HS-27A (cell line): ENCODE measurements at regions not wholly inside any gene's neighbourhood (a gene's known extent, or its start where the extent isn't known, plus 50 kb on each side); places are given as distances from the start of the nearest gene placed in this dataset.
"Not testable (repeated sequence)": the region's sequence is repeated elsewhere in the genome, so short reads cannot be mapped to it uniquely, and the experiment has no call there.

ENCODE experiments used
- DNase-seq: peaks from one replicate; pipeline ENCODE4 v3.0.0-alpha.2; 2012; ENCODE audit warnings: low read depth, missing footprints

DNA sequence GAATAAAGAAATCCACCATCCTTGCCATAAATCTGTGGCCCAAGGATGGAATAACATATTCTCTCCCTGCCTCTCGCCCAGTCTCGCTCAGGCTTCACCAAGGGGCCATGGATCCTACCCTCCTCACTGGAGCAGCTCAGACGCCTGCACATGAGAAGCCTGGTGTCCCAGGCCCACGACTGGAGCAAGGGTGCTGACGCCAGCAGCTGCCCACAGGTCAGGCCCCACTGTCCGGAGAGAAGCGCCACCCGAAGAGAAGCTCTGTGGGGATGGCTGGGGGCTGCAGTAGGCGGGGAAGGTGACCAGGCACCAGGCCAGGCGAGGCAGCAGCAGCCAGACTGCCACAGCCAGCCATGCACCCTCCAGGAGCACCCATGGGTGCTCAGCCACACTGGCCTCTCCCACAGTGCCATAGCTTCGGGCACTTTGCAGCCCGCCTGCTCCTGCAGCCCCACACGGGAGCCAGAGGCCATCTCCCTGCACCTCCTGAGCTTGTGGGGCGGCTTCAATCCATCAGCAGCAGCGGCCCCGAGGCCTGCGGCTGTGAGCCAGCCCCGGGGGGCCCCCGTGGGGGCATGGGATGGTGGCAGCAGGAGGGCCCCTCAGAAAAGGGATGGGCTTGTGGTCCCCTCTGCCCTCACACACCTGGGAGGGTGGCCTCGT, 286.2 kb upstream of the SGK1 start:
- no peak for DNase-seq

DNA sequence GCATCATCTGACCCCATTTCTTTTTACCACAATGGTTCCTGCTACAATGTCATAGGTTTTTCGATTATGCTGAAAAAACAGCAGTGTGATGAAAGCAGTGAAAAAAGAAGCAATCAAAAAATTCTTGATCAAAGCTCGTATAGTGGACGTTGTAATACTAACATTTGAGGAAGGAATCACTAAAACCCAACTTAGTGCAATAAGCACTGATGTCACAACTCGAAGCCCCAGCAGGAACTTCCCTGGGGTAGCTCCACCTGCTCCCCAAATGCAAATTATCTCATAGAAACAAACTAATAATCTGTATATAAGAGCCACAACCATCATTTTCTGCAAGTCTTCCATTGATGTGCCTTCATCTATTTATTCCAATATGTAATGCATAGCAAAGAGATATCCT, 285.6 kb upstream of the SGK1 start:
- DNase-seq: no peak

DNA sequence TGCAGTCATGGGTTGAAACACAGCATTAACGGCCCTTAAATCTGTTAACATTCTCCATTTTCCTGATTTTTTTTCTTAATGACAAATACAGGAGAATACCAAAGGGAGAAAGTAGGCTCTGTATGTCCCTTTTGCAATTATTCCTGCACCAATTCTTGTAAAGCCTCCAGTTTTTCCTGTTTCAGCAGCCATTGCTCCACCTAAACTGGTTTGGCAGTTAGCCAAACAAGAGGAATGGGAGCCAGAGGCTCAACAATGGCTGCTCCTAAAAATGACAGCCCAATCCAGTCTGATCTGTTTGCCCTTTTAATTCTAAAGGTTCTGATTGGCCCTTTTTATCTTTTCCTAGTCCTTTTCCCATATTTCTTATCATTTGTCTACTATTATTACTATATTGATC, 284.2 kb upstream of the SGK1 start:
- DNase-seq: no peak

DNA sequence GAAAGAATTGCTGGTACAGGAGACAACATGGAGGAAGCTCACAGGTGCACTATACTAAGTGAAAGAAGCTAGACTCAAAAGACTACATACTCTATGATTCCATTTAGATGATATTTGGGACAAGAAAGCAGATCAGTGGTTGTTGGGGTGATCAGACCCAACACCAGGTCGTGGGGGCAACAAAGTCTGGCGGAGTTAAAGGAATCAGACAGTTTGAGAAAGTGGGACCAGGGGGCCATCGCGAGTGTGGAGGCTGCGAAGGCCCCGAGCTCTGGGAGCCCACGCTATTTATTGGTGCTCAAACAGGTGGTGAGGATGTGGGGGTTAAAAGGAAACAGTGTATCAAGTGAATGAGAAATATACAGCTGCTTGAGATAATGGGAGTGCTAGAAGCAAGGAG, 282.8 kb upstream of the SGK1 start:
- DNase-seq: no peak

DNA sequence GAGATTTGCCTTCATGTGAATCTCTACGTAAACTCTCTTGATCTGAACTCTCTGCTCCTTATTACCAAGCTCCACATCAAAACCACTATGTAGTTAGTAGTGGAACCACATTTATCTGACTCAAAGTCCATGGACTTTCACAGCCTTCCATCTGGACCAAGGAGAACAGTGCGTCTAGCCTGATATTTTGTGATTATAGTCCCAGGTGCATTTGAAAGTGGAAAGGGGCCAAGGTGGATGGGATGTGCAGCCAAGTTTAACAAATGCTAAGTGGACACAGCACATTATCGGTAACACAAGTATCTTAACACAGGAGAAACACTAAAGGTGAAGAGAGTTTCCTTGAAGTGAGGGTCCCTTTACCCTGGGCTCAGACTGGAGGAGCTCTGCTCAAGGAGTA, 281.2 kb upstream of the SGK1 start:
- no peak for DNase-seq

DNA sequence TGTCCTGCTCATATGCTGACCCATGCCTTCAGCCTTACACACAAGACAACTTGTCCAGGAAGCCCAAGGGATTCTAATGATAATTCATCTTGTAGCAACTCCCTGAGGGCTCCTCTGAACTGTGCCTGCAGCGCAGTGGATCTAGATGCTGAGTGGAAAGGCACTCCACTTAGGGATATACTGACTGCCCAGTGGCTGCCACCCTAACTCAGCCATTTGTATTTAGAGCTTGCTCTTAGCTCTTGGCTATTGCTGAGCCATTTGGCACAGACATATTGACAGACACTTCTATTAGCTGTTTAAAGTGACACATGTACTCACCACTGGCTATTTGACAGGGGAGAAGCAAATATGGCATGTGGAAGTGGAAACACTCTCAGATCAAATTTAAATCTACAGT, 278.3 kb upstream of the SGK1 start:
- DNase-seq: no peak

DNA sequence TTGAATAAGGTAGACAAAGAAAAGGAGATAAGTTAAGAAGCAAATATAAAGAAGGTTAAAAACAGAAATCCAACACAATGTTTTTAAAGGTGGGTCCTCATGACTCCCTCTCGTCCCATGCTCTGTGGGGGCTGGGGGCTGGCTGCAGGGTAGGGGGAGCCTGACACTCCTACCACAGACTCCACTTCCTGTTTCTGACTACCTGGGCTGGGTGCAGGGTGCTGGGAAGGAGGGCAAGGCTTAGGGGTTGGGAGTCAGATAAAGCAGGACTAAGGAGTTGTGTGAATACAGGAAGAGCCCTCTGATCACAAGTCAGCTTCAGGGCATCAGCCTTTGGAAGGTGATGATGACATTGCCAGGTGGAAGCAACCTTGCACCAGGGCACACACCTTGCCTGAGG, 277.0 kb upstream of the SGK1 start:
- no peak for DNase-seq

DNA sequence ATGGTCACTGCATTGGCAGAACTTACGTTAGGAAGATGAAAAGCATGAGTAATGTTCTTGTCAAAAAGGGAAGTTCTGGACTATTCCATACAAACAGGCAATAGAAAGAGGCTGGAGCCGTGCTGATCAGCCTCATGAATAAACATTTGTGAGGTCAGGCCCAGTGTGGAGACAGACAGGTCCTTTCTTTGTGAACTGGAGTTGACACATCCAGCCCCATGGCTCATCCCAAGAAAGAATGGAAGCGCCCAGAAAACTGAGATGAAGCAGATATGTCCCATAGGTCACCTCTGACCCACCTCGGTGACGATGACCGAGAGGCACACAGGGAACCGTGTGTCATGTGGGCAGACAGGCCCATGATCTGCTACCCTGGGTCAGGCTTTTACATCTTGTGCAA, 276.0 kb upstream of the SGK1 start:
- DNase-seq: no peak

DNA sequence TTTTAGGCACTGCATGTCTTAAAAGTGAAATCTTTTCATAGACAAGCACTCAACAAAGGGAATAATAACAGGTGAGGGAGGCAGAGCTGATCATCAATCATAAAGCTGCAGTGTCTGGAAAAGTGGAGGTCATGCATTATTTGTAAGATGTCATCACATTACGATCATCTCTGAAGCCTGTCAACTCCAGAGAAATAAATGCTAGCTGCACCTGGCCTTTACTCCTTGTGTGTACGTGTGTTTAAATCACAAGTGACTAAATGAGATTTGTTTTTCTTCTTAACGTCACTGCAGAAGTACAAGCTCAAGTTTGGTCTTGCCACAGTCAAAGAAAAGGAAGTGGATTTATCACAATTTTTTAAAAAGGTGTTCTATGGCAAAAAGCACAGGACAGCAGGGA, 275.5 kb upstream of the SGK1 start:
- no peak for DNase-seq

DNA sequence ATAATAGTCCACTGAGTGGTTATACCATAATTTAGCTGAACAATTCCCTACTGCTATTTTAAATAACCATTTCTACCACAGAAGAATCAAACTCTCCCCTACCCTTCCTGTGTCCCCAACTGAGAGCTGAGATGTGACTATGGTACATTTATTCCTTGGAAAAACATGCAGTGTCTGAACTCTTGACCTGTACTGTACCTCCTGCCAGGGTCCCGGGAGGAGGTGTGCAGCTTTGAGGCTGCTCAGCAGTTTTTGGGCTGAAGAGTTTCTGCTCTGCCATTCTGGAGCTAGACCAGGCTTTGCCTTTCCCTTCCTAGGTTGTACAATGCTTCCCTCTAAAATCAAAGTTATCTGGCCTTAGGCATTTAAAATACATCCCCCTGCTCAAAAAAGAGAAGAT, 275.1 kb upstream of the SGK1 start:
- DNase-seq: no peak

DNA sequence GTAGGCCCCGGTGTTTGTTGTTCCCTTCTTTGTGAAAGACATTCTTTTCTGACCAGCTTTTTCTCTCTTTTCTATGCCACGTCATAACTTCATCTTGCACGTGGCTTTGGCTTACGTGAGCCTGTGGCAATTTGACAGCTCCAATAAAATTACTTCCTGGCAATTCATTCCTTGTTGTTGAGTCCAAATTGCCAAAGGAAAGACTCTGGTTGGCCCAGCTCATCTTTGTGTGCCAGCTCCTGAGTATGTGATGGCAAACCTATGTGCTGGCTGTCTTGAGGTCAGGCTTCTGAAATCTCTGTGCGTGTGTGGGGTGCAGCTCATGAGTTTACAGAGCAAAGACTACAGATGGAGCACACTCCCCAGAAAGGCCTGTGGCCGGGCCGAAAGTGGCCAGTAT, 272.5 kb upstream of the SGK1 start:
- DNase-seq: peak; percentile 79

DNA sequence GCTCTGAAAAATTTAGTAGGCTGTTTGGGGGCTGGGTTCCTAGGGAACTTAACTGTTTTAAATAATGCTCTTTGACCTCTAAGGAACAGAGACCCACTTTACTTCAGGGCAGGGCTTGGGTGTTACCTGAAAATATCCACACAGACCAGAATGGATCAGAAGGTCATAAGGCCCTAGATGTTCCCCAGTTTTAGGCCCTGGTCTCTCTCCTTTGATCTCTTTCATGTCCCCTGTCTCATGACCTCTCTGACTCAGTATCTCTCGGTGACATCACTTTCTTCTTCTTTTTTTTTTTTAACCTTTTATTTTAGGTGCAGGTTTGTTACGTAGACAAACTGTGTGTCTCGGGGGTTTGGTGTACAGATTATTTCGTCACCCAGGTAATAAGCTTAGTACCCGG, 272.1 kb upstream of the SGK1 start:
- DNase-seq: no peak

DNA sequence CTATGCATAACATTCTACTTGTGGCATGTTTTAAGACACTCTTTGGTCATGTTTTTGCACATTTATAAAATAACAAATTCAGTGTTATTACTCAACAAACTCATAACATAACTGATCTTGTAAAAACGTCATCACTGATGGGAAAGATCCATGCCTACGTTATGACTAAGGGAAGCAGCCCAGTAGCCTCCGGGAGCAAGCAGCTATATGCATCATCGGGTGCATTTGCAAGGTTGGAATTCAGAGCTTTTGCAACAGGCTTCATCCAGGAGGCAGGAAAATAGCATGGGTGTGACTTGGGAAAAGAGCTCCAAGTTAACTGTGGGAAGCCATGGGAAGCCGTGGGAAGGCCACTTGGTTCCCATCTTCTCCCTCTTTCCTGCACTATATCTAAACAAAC, 271.6 kb upstream of the SGK1 start:
- DNase-seq: peak; percentile 88

DNA sequence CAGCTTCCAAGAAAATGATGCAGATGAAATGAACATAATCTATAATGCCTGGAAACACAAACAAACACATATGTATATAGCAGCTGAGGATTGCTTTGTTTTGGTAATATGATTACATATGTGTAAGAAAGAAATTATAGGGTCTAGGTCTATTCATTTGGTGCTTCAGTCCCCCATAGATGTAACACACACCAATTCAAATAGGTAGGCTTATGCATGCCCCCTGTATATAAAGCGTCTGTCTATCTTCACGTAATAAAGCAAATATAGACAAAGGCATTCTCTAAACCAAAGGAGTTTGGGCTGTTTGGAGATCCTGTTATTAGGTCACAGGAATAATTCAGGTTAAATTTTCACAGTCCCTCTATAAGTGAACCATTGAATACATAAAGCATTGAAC, 270.4 kb upstream of the SGK1 start:
- DNase-seq: no peak

DNA sequence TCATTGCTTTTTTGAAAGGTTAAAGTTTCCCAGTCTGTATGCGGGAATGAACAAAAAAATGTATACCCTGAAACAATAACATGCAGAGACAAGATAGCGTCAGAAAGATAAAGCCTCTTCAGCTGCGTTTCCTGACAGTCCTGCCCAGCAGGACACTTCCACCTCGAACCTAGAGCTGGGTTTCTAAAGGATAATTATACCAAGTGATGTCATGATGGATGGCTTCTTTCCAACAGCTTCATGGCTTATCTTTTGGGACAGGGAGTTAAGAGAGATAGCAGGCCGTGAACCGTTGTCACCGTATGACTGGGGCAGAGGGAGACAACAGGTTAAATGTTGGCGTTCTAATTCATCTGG, 267.6 kb upstream of the SGK1 start:
- no peak for DNase-seq

DNA sequence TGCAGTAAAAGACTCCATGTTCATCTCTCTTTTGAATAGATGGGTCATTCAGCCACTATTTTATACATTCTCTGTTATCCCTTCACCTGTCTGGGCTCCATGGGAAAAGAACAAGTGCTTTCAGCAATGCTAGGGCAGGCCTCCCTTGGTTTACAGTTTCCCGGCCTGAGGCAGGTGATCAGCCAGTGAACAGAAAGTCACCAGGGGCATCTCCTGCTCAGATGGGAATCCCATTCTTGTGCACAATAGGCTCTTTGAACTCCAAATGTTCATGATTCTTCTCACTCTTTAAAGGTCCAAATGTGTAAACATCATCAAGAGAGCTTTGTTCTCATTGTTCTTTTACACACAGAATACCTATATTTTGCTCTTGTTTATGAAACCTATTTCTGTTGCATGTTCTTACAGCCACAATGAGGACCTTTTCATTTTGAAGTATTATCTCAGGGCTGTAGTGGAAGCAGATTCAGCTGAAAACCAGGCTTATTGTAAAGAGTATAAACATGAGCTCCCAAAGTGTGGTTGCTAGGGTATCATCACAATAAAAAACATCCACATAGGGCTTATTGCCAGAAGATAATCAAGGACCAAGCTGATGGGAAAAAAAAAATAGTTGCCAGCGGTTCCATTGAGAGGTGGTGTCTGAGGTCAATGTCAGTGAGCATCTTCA, 267.1 kb upstream of the SGK1 start:
- DNase-seq: no peak

DNA sequence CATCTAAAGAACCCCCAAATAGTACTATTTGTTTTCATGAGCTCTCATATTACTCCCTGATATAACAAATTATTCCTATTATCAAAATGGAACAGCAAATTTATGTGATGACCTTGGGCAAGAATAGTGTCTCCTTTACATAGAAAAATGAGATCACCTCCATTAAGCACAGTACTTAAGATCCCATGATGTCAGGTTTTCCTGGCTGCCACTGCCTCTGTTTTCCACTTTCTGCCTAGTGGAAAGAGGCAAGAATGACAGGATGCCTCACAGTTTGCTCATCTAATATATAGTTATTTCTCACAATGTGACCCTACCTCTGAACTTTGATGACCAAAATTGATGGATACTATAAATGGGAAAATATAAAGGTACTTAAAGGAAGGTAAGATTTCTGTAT, 260.1 kb upstream of the SGK1 start:
- no peak for DNase-seq

DNA sequence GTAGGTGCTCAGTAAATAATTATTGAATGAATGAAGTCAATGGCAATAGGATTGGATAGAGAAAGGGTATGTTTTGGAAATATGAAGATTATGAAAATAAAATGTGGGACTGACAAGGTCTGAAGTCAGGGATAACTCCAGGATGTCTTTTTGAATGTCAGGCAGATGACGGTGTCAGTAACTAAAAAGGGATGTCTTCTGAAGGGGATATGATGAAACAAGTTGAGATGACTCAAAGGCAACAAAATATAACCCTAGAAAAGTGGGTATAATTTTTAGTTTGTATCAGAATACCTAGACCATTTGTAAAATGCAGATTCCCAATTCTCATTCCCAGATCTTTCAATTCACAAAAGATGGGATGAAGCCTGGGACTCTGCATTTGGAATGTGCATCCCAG, 257.3 kb upstream of the SGK1 start:
- no peak for DNase-seq

DNA sequence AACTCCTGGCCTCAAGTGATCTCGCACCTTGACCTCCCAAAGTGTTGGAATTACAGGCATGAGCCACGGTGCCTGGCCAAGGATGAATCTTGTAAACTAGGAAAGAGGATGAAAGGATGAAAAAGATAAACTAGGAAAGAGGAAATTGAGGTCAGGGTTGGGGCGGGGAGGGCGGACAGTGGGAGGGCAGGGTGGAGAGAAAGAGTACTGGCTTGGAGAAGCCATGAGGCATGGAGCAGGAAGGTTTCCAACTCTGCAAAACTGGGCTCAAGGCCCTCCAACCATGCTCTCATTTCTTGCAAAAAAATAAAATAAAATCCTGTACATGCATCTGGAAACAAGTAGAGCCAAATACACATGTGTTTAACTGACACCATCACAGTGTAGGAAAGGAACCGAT, 256.6 kb upstream of the SGK1 start:
- no peak for DNase-seq

DNA sequence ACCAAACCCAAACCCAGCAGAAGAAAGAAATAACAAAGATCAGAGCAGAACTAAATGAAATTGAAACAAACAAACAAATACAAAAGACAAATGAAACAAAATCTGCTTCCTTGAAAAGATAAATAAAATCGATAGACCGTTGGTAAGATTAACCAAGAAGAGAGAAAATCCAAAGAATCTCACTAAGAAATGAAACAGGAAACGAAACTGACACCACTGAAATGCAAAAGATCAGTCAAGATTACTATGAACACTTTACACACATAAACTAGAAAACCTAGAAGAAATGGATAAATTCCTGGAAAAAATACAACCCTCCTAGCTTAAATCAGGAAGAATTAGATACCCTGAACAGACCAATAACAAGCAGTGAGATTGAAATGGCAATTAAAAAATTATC, 252.1 kb upstream of the SGK1 start:
- DNase-seq: not testable (repeated sequence)

DNA sequence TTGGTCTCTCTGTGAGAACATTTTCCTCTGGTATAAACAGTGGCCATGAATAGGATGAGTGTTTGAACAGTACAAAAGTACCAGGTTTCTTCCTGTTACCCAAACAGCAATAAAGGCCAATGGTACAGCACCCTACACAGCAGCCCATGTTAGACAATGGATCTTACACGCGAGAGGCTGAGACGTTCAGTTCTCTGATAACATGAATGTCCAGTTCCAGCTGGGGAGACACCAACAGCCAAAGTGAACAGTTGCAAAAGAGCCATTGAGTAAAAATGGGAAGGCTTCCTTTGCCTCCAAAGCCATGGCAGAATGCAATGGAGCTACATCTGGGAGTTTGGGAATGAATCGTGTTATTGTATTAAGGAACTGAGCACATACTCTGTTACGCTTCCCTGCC, 246.8 kb upstream of the SGK1 start:
- no peak for DNase-seq

DNA sequence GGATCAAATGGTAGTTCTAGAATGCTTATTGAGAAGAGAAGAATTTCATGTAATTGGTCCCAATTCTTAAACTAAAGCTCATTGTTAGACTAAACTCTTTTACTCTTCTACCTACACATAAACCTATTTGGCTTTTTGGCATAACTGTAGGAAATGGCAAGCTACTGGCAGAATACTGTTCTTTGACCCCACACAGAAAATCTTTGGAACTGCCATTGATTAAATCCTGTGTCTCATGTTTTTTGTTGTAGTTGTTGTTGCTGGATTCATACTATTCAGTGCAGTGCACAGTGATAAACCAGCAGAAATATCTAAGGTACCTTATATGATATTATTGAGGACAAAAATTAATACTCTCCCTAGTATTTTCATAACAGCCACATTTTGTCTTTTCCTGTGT, 242.1 kb upstream of the SGK1 start:
- no peak for DNase-seq

DNA sequence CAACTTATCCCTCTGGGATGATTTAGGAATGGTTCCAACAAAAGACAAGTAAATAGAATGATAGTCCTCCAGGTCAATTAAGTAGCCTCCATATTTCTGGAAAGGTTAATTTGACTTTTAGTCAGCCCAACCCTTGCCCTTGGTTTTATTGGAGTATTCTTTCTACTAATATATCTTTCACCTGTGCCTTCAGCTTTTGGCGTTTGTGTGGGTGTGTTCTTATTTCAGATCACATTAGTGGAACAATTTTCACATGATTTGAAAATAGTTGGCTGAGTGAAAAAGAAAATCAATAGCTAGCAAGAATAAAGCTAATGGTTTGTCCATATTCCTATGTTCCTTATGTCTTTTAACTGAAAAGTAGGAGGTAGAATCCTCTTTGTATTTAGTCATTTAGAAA, 239.6 kb upstream of the SGK1 start:
- no peak for DNase-seq

DNA sequence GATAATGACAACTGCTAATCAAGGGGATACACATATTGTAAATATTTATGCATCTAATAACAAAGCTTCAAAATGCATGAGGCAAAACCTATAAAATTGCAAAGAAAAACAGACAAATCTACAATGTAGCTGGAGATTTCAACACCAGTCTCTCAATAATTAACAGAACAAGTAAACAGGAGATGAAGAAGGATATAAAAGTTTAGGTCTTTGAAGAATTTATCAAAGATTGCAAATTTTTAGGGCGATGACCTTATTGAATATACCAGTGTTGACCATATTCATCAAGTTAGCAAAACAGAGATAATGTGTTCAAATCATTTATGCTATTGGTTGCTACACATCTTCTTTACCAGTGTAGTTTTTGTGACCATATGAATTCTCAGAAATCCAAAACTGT, 237.8 kb upstream of the SGK1 start:
- no peak for DNase-seq

DNA sequence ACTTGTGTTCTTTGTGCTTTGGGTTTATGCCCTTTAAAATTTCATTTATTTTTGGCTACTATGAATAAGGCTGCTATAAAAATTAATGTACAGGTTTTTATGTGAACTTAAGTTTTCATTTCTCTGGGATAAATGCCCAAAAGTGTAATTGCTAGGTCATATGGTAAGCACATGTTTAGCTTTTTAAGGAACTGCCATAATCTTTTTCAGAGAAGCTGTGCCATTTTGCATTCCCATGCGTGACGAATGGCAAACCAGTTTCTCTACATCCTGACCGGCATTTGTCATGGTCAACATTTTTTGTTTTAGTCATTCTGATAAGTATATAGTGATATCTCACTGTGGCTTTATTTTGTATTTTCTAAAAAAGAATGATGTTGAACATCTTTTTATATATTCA, 236.0 kb upstream of the SGK1 start:
- no peak for DNase-seq
